Lung (tissue), 11 donors: ENCODE measurements at regions not wholly inside any gene's neighbourhood (a gene's known extent, or its start where the extent isn't known, plus 50 kb on each side); places are given as distances from the start of the nearest gene placed in this dataset.
A peak's percentile ranks its signal among the peaks of the same experiment; 100 is the strongest.

Source experiments
- ATAC-seq: fragments of 200-7000 bp; cut with Tn5 transposase; one replicate; pipeline ENCODE4 v1.9.1; 2020; ENCODE audit warnings: moderate number of reproducible peaks; ENCODE audit not compliant: insufficient read depth, low FRiP score
- DNase-seq, 3 donors: peaks; one replicate each; pipeline ENCODE4 v3.0.0-alpha.2; 2013 to 2017
- H3K27ac ChIP-seq, 2 donors: one replicate each; pipeline ENCODE4 v1.5.1; 2013; ENCODE audit warnings: mild to moderate bottlenecking in 2 of 2, moderate library complexity in 2 of 2, control low read depth in 1 of 2, inconsistent platforms in 1 of 2, low read depth in 1 of 2, low read length in 1 of 2
- H3K27me3 ChIP-seq, 3 donors: one replicate each; pipeline ENCODE4 v1.5.1; 2013; ENCODE audit warnings: low read length in 2 of 3; ENCODE audit not compliant: control insufficient read depth in 3 of 3, insufficient read depth in 3 of 3
- H3K36me3 ChIP-seq, 4 donors: one replicate each; pipeline ENCODE4 v1.5.1; 2013; ENCODE audit warnings: low read length in 4 of 4, mild to moderate bottlenecking in 1 of 4, moderate library complexity in 1 of 4; ENCODE audit not compliant: control insufficient read depth in 4 of 4, insufficient read depth in 4 of 4
- H3K4me1 ChIP-seq, 5 donors: one replicate each; pipeline ENCODE4 v1.5.1; 2013; ENCODE audit warnings: low read length in 5 of 5, mild to moderate bottlenecking in 2 of 5, moderate library complexity in 1 of 5; ENCODE audit not compliant: control insufficient read depth in 5 of 5, insufficient read depth in 5 of 5
- H3K4me3 ChIP-seq: one replicate; pipeline ENCODE4 v1.5.1; 2013; ENCODE audit warnings: mild to moderate bottlenecking, control low read depth, moderate library complexity
- H3K9ac ChIP-seq, 2 donors: one replicate each; pipeline ENCODE4 v1.5.1; 2013; ENCODE audit warnings: low read length in 2 of 2, control low read depth in 1 of 2; ENCODE audit not compliant: insufficient read depth in 1 of 2
- H3K9me3 ChIP-seq, 4 donors: one replicate each; pipeline ENCODE4 v1.5.1; 2013; ENCODE audit warnings: low read length in 3 of 4, mild to moderate bottlenecking in 1 of 4, moderate library complexity in 1 of 4; ENCODE audit not compliant: control insufficient read depth in 4 of 4, insufficient read depth in 3 of 4
- CTCF ChIP-seq: IDR thresholded peaks from 2 replicates; pipeline ENCODE4 v1.5.1; 2012; ENCODE audit warnings: mild to moderate bottlenecking; ENCODE audit errors: control extremely low read depth, extremely low read depth
- WGBS, 2 donors: extraction: QIAGEN DNeasy Blood & Tissue Kit; methylation state at CpG; one replicate each; pipeline ENCODE4 v1.1.7; 2013; 5-methylcytosine and 5-hydroxymethylcytosine counted together
- donor health status: control.
- donor health status: control.
- donor health status: Bipolar disorder and iron deficiency.
- donor health status: healthy.
- donor health status: DM: yes; HTN: yes; CAD: no.

- H3K4me3 ChIP-seq = no peak overlapping the region
- peaks cover 0 to 2% (median 0%) of the 10 kb centered on the region in 4 donors for H3K9me3 ChIP-seq
- 75 to 76% methylated on average over 7 of the region's 7 CpGs for WGBS, 2 donors
- ATAC-seq = no peak
- no peak overlapping the region for H3K27ac ChIP-seq
- H3K4me1 ChIP-seq = peaks cover 0 to 3% (median 0%) of the 10 kb centered on the region in 5 donors
- TF ChIP-seq CTCF = no peak
- H3K9ac ChIP-seq = no peak overlapping the region
- no peaks in the 10 kb centered on the region for H3K27me3 ChIP-seq
- peak in 2 of 3 donors; percentile 23 to 41 for DNase-seq
- no peaks in the 10 kb centered on the region for H3K36me3 ChIP-seq
Observed at GRCh38 chr2:65834771-65835475, 402.5 kb upstream of the SPRED2 start.

GRCh38 chr2:65834062-65834461 lies 401.7 kb upstream of the SPRED2 start:
- H3K4me3 ChIP-seq = no peak overlapping the region
- H3K27me3 ChIP-seq = no peaks in the 10 kb centered on the region
- 85 to 90% methylated on average over 6 of the region's 6 CpGs for WGBS, 2 donors
- no peak overlapping the region for H3K27ac ChIP-seq
- ATAC-seq (no peak), DNase-seq (no peak)
- H3K9ac ChIP-seq = no peak overlapping the region
- H3K9me3 ChIP-seq = peaks cover 0 to 2% (median 0%) of the 10 kb centered on the region in 4 donors
- TF ChIP-seq CTCF = no peak
- peaks cover 0 to 3% (median 0%) of the 10 kb centered on the region in 5 donors for H3K4me1 ChIP-seq
- no peaks in the 10 kb centered on the region for H3K36me3 ChIP-seq

GRCh38 chr2:65831509-65831908 lies 399.1 kb upstream of the SPRED2 start:
- ATAC-seq (no peak), DNase-seq (no peak)
- no peaks in the 10 kb centered on the region for H3K27me3 ChIP-seq
- TF ChIP-seq CTCF = no peak
- H3K4me3 ChIP-seq = no peak overlapping the region
- WGBS, 2 donors = 86% methylated on average over 1 of the region's 1 CpG
- no peak overlapping the region for H3K27ac ChIP-seq
- no peaks in the 10 kb centered on the region for H3K36me3 ChIP-seq
- peaks cover 0 to 3% (median 0%) of the 10 kb centered on the region in 5 donors for H3K4me1 ChIP-seq
- peaks cover 0 to 4% (median 0%) of the 10 kb centered on the region in 4 donors for H3K9me3 ChIP-seq
- no peak overlapping the region for H3K9ac ChIP-seq
